ENCODE measurements at regions not wholly inside any gene's neighbourhood (a gene's known extent, or its start where the extent isn't known, plus 50 kb on each side); places are given as distances from the start of the nearest gene placed in this dataset.

DNA sequence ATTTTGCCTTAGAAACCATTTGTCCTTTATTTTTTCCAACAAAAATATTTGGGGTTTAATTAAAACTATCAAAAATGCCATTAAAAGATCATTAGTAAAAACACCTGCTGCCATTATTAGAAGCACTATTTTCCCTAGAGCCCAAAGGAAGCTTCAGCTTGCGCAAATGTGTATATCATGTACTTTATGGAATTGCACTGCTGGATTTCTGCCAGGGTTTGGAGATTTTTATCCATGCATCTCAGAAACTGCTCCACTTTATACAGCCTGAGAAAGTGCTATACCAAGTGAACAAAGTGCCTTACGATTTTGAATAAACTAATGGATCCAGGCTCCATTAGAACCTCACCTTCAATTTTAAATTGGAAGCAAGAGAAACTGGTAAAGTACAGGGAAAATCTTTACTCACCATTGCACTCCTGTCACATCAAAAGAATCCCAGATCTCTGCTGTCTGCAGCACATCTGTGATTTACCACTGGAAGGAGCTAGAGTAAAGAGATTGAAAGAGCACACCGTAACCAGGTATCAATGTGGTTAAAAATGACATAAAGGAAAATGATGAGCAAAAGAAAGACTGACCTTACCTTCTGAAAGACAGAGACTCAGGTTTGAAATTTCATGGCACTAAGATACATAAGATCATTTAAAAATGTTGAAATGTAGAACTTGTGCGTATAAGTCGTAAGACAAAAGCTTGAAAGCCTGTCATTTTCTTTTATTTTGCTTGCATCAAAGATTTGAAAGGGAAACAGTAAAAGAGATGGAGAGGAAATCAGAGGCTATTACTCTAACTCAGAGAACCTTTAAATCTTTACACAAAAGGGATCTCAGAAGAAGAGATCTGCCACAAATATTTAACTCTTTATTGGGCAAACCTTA, 678.1 kb upstream of the GOT2 start:
- peak; percentile 29 for DNase-seq (ENCODE audit: low spot score)

DNA sequence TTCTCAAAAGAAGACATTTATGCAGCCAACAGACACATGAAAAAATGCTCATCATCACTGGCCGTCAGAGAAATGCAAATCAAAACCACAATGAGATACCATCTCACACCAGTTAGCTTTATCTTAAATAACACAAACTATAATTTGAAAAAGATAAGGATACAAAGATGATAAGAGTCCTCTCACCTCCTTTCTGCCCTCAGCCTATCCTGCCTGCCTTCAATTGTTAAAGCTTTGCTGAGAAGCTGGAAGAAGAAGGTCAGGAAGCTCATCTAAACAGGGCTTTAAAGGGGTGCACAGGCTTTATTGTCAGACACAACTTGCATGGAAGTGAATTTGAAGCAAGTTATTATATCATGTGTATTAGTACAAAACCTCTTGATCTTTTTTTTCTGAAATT, 676.3 kb upstream of the GOT2 start:
- no peak for DNase-seq (ENCODE audit: low spot score)

DNA sequence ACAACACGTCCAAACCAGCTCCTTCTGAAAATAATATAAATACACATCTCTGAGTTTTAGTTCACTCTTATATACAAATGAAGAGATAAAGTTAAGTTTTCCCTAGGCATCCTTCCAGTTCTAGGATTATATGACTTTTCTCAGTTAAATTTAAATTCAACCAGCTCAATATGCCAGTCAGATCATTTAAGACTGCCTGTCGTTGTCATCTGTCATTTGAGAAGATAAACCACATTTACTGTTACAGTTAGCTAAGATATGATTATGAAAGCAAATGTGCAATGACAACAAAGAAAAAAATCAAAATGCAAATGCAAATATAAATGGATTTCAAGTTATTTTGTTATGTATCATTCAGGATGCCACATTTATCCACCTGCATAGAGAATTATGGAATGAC, 671.7 kb upstream of the GOT2 start:
- no peak for DNase-seq (ENCODE audit: low spot score)

DNA sequence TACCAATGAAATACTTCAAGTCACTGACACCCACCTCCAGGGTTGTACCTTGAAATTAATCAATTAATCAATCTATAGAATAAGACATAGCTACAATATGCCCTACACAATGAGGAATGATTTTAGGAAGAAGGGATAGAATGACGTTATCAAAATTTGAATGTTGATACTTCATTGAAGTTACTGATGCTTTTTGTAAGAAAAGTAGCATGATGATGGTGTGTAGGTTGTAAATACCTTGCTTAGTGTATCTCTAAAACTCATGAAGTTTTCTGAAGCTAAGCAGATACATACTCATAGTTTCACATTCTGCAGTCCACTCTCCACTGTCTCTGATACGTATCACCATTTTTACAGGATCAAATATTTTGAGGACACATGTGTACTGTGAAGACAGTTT, 670.4 kb upstream of the GOT2 start:
- DNase-seq (ENCODE audit: low spot score): no peak

DNA sequence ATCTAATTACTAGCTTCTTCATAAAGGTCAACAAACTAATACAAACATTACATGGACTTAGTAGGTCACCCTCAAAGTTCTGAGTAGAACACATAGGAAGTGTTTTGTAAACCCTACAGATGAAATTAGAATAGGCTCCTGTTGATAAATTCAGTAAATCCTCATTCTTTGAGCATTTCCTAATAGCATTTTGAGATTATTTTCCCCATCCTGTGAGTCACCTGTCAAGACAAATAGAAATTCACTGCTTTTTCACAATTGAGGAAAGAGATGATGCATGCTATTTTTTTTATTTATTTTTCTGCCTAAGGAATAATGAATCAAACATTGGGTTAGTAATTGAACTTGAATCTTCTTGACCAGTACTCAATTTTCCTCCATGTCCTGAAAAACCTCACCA, 666.7 kb upstream of the GOT2 start:
- no peak for DNase-seq (ENCODE audit: low spot score)

DNA sequence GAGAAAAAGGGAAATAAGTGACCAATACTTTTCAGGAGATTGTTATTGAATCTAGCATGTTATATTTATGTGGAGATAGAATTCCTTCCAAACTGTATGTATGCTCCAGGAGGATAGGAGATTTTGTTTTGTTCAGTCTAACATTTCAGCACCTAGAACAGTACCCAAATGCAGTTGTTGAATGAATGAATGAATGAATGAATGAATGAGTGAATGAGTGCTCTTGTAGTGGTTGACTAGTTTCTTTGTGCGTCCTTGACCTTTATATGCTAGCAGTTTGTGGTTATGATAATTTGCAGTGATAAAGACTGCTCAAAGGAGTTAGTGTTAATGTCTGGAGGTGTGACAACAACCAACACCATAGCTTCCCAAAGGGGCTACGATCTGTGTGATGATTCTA, 663.5 kb upstream of the GOT2 start:
- no peak for DNase-seq (ENCODE audit: low spot score)

DNA sequence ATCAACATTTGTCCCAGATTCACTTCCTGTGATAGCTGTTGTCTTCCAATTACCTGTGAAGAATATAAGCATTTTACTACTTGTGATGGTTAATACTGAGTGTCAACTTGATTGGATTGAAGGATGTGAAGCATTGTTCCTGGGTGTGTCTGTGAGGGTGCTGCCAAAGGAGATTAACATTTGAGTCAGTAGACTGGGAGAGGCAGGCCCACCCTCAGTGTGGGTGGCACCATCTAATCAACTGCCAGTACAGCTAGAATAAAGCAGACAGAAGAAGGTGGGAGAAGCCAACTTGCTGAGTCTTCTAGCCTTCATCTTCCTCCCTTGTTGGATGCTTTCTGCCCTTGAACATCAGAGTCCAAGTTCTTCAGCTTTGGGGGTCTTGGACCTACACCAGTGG, 660.4 kb upstream of the GOT2 start:
- DNase-seq (ENCODE audit: low spot score): no peak

DNA sequence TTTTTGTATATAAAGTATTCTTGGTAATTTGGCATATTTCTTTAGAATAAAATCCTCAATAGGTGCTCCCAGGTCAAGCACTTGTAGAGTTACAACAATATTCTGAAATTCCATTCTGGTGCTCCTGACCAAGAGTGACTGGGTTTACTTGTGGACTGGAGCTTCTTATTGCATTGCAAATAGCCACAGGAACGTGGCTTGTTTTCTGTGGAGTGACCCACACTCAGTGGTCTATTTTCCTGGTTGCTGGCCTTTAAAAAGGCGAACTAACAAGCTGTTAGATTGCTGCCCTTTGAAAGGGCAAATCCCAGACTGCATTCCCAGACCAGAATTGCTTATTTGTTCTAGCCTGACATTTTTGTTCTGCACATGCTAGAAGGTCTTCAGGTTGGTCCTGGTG, 658.8 kb upstream of the GOT2 start:
- no peak for DNase-seq (ENCODE audit: low spot score)

DNA sequence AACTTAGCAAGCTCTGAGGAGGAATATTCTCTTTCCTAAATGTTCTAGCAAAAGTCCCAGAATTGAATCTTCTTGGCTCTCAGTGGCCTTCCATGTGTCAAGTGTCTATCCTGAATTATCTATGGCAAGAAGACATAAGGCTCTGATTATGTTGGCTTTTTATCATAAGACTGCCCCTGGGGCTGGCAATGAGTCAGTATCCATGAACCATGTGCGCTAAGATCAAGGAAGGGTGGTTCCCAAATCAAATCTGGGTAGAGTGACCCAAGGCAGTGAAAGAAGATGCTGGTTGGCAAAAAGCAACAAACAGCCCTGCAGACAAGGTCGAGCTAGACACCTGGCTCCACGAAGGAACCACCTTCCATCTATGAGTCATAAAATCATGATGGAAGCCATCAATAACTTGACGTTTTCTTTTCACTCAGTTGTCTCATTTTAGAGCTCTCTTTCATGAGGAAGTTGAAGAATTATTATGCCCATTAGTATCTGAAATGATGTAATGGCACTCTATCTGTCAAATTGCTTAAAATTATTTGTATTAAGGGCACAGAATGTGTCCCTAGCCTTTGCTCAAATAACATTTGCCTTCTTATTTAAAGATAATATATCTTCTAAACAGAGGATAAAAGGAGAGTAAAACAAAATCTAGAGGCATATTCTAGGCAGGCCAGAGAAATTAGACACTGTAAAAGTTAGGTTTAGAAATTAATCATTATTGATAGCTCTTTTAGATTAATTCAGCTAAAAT, 657.7 kb upstream of the GOT2 start:
- DNase-seq (ENCODE audit: low spot score): no peak

DNA sequence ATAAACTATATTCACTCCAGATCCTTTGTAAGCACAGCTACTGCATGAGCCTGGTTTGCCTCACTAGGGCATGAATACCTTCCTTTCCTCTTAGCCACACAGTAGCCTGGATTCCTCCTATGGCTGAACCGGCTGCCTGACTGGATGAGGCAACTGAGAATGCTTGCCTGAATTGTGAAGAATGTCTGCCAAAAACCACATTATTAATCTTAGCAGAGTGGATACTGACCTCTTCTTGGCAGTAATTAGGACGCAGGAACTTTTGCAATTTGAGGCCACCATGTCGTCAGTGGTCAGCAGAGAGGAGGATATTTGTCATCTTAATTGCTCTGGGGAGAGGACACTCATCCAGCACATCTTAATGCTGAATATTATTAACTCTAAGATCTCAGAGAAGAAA, 651.8 kb upstream of the GOT2 start:
- no peak for DNase-seq (ENCODE audit: low spot score)

DNA sequence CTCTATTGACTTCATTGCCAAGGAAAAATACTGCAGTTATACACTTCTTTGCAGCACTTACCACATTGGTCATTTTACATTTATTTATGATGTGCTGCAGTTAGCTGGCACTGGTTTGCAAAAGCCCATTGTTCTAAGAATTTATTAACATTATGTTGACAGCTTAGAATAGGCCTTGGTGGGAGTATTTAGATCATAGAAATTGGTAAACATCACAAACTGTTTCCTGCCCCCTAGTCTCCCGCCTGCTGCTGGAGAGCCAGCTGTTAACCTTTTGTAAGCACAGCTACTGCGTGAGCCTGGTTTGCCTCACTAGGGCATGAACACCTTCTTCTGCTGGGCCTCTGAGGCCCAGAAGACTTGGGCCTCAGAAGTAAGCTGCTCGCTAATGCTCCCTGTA, 651.4 kb upstream of the GOT2 start:
- no peak for DNase-seq (ENCODE audit: low spot score)

DNA sequence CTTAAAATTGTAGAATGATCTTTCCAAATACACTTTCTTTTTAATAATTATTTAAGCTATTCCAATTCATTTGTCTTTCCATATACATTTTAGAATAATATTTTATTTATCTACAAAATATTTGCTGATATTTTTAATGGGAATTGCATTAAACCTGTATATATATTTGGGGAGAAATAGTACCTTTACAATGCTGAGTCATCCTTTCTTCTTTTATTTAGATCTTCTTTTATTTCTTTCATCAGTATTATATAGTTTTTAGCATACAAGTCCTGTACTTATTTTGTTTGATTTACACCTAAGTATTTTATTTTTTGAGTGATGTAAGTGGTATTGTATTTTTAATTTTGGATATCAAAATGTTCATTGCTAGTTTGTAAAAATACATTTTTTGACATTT, 639.5 kb upstream of the GOT2 start:
- DNase-seq (ENCODE audit: low spot score): no peak

DNA sequence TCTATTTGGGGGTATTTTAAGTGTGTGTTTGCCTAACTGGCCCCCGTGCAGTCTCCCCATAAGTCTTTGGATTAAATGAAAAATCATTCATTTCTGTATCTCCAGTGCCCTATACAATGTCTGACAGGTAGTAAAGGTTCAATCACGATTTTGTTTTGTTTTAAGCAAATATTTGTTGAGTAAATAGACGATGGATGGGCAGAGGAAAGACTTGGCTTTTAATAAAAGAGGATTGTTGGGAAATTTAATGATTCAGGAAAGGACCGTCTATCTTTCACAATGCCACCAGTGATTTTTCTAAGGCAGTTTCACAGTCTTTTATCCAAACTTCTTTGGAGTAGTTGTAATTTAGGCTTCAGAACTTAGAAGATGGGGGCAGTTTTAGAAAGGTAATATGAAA, 636.6 kb upstream of the GOT2 start:
- DNase-seq (ENCODE audit: low spot score): no peak

DNA sequence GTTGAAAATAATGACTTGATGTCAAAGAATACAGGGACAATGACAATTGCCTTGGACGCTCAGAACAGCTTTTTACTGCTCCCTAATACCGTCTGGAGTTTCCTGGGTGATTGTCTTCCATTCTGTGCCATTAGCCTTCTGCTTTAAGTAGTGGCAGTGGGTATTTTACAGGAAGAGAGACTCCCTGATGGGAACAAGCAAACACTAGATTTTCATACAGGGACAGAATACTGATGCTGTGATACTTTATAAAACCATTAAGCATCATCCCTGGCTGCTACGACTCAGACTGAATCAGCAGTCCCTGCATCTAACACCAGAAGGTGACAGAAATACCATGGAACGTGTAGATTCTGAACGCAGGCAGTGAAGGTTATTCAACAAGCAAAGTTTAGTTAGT, 635.4 kb upstream of the GOT2 start:
- no peak for DNase-seq (ENCODE audit: low spot score)

DNA sequence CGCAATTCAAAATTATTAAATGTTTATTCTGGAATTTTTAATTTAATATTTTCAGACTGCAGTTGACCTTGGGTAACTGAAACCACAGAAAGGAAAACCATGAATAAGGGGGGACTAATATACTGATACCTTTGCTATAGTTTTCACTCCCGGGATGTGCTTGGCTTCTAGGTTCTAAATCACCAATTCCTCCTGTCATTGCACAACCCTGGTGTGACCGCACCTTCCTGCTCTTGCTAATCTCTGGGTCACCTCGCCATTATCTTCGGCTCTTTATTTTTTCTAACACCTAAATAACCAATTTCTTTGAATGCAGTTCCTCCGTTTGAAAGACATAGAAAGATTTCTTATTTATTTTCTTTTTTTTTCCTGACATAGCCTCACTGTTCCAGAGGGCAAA, 634.5 kb upstream of the GOT2 start:
- no peak for DNase-seq (ENCODE audit: low spot score)

DNA sequence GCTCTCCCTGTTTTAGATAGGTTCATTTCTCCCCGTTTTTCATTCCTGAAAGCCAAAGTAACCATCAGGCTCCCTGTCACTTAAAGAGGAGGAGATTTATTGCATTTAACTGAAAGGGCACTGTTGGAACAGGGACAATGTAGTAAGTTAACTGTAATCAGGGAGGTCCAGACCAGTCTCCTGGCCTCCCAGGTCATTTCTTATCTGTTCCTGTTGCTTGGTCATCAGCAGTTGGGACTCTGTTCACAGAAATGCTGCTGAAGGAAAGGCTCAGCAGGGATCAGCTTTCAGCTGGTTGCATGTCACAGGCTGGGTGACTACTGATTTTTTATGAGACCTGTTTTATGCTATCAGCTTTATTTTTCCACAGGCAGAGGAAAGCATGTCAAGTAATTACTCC, 622.6 kb upstream of the GOT2 start:
- DNase-seq (ENCODE audit: low spot score): peak; percentile 8

DNA sequence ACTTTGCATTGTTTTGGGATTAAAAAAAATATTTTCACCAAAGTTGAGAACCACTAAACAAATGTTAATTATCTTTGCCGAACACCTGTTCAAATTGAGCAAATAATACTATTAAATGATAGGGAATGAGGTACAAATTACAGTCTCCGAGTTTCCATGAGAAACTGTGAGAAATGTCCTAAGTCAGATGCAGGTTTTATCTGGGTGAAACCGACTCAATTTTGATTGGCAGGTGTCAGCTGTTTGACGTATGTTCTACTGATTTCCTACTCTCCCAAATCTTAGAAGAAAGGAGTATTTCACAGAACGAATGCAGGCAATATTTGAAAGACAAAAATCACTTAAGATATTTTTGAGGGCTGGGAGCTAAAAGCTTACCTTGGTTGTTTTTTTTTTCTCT, 622.0 kb upstream of the GOT2 start:
- DNase-seq (ENCODE audit: low spot score): no peak

DNA sequence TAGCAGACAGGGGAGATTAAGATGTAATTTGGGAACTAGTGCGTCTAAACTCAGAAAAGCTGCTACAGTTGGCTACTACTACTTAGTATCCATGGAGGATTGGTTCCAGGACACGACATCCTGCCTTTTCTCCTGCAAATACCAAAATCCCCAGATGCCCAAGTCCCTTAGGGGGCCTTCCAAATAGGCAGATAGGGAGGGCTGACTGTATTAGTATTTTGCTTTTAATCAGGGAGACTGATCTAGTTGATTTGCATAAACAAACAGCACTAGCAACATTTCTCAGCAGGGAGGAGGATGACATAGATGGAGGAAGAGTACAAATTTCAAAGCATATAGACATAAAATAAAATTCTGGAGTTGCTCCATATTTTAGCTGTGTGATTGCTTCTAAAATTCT, 621.6 kb upstream of the GOT2 start:
- peak; percentile 13 for DNase-seq (ENCODE audit: low spot score)

DNA sequence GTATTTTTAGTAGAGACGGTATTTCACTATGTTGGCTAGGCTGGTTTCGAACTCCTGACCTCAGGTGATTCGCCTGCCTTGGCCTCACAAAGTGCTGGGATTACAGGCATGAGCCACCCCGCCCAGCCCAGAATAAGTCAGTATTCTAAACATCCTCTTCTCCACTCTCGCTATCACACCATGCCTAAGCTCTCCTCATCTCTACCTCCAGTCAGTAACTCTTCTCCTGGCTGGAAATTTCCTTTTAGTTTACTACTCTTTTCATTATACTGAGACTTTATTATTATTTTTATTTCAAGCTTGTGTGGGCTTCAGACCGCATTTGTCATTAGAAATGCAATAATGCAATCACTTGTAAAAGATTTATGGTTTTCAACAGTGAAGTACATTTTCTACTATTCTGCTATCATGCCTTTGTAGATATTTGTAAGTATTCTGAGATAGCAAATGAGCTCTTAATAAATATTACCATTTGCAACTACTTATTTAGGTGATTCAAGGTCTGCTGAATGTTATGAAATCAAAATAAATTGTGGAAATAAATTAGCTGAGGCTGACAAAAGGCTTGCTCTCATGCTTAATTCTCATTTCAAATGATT, 617.3 kb upstream of the GOT2 start:
- DNase-seq (ENCODE audit: low spot score): no peak

DNA sequence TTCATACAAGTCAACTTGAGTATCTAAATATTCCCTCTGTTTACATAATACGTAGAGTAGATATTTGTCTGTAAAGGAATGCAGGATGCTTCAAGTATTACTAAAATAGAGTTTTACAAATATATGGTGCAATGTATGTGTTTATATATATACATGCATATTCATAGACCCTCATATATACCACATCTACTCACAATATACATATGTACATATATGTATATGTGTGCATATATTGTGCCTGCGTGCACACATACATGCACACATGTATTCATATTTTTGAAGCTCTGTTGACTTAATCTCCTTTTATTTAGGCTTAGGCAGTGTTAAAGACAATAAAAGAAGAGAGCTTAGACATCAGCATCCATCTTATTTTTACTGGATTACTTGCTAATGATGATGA, 616.6 kb upstream of the GOT2 start:
- DNase-seq (ENCODE audit: low spot score): no peak

DNA sequence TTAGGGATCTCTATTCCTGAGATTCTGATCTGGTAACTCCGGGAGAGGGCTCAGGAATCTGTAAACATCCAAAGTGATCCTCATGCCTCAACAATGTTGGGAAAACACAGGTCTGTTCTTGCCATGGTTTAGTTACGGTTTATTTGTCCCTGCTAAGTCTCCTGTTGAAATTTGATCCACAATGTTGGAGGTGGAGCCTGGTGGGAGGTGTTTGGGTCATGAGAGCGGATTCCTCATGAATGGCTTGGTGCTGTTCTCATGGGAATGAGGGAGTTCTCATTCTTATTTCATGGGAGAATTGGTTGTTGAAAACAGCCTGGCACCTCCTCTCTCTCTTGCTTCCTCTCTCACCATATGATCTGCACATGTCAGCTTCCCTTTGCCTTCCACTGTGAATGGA, 608.6 kb upstream of the GOT2 start:
- no peak for DNase-seq (ENCODE audit: low spot score)

DNA sequence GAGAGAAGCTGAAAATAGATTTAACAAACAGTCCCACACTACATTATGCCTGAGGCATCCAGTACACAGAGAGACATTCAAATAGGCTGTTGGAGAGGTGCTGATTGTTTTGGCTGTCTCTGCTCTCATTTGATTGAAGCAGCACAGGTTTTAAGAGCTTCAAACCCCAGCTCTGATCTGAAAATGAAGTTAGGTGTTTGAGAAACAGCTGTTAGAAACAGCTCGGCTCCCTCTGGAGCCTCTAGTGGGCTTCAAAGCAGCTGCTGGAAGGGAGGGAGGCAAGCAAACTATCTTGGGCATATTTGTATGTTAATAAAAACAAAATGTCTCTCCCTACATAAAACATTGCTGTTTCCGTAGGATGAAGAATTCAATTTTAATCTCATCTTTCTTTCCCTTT, 607.3 kb upstream of the GOT2 start:
- no peak for DNase-seq (ENCODE audit: low spot score)

DNA sequence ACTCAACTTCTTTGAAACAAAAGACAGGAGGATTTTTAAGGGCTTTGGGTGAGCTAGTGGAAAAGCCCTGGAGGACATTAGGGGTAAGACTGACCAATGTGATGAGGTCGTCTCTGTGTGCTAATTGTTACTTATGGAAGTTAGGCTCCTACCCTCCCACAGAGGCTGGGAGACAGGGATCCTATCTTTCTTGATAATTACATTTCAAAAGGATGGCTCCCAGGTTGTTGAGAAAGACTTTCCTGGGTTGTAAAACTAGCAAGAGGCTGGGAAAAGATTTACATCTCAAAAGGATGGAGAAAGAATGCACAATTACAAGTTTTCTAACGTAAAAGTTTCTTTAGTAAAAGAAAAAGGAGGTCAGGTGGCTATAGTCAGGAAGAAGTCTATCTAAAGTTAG, 605.8 kb upstream of the GOT2 start:
- peak; percentile 15 for DNase-seq (ENCODE audit: low spot score)

All from iPS-NIHi11 (cell line).